B cell (primary cell): ENCODE measurements at regions not wholly inside any gene's neighbourhood (a gene's known extent, or its start where the extent isn't known, plus 50 kb on each side); places are given as distances from the start of the nearest gene placed in this dataset.

Source experiments
- ATAC-seq: fragments of 200-7000 bp; cut with Tn5 transposase; one replicate; pipeline ENCODE4 v1.10.0; 2021; ENCODE audit warnings: low read depth, mild to moderate bottlenecking, moderate number of reproducible peaks, moderate library complexity
- CTCF ChIA-PET: fragments of 350-600 bp; sonication (Branson Sonifier 250); formaldehyde crosslinking; loops from one replicate; lab custom pipeline; 2021; ENCODE audit warnings: antibody characterized with exemption, inconsistent platforms; lab: Charles Lee
- POLR2A ChIA-PET: fragments of 350-600 bp; sonication (Branson Sonifier 250); formaldehyde crosslinking; loops from one replicate; lab custom pipeline; 2021; ENCODE audit warnings: antibody characterized with exemption; lab: Charles Lee
- DNase-seq: peaks from one replicate; pipeline ENCODE4 v3.0.0; 2013
- H2AFZ ChIP-seq: 2 replicates; pipeline ENCODE4 v1.6.1; 2012; ENCODE audit warnings: mild to moderate bottlenecking, low read depth, low read length; ENCODE audit not compliant: insufficient read depth, poor library complexity, severe bottlenecking
- H3K27ac ChIP-seq, 2 donors: 1 replicate in 1 of 2; 2 replicates in 1 of 2; pipeline ENCODE4 v1.5.1; 2012 to 2013; ENCODE audit warnings: low read length in 2 of 2, mild to moderate bottlenecking in 2 of 2, moderate library complexity in 1 of 2
- H3K27me3 ChIP-seq, 4 experiments: fragments of 200-600 bp in 1 of 4; sonication (generic) in 1 of 4; replicated peaks in 1 of 4; 1 replicate in 2 of 4; 2 replicates in 2 of 4; pipeline versions ENCODE4 v1.6.1 to v1.7.0; 2013 to 2016; ENCODE audit warnings: low read length in 3 of 4, mild to moderate bottlenecking in 2 of 4, mixed read lengths in 1 of 4, moderate library complexity in 1 of 4; ENCODE audit not compliant: insufficient read depth in 4 of 4, control insufficient read depth in 3 of 4; ENCODE audit errors: control extremely low read depth in 1 of 4
- H3K36me3 ChIP-seq, 2 experiments: replicated peaks in 1 of 2; 1 replicate in 1 of 2; 2 replicates in 1 of 2; pipeline versions ENCODE4 v1.6.1 to v1.7.1; 2013; ENCODE audit warnings: low read length in 1 of 2; ENCODE audit not compliant: insufficient read depth in 2 of 2, control insufficient read depth in 1 of 2; ENCODE audit errors: control extremely low read depth in 1 of 2, extremely low read depth in 1 of 2
- H3K4me1 ChIP-seq, 2 donors: fragments of 200-600 bp in 1 of 2; sonication (generic) in 1 of 2; 1 replicate in 1 of 2; 2 replicates in 1 of 2; pipeline versions ENCODE4 v1.5.1 to v1.6.1; 2013 to 2017; ENCODE audit warnings: low read length in 2 of 2; ENCODE audit not compliant: control insufficient read depth in 2 of 2, insufficient read depth in 2 of 2
- H3K4me2 ChIP-seq: replicated peaks from 2 replicates; pipeline ENCODE3; 2012; ENCODE audit warnings: mild to moderate bottlenecking, low read depth, low read length; ENCODE audit not compliant: poor library complexity, severe bottlenecking
- H3K4me3 ChIP-seq, 5 experiments: fragments of 200-600 bp in 1 of 5; sonication (generic) in 1 of 5; 1 replicate in 3 of 5; 2 replicates in 2 of 5; pipeline versions ENCODE4 v1.5.1 to v1.7.0; 2011 to 2016; ENCODE audit warnings: low read length in 4 of 5, mild to moderate bottlenecking in 4 of 5, low read depth in 2 of 5, control low read depth in 1 of 5, moderate library complexity in 1 of 5; ENCODE audit not compliant: insufficient read depth in 1 of 5; ENCODE audit errors: control extremely low read depth in 1 of 5, extremely low read depth in 1 of 5
- H3K79me2 ChIP-seq: fragments of 200-600 bp; sonication (generic); one replicate; pipeline ENCODE4 v1.6.0; 2016; ENCODE audit warnings: low read length; ENCODE audit not compliant: control insufficient read depth, insufficient read depth
- H3K9ac ChIP-seq: fragments of 200-600 bp; sonication (generic); 2 replicates; pipeline ENCODE4 v1.6.1; 2017; ENCODE audit warnings: mild to moderate bottlenecking, low read length, moderate library complexity
- H3K9me3 ChIP-seq, 3 donors: one replicate each; pipeline versions ENCODE4 v1.6.1 to v1.7.1; 2013; ENCODE audit warnings: low read length in 2 of 3; ENCODE audit not compliant: control insufficient read depth in 2 of 3, insufficient read depth in 1 of 3; ENCODE audit errors: control extremely low read depth in 1 of 3
- H4K20me1 ChIP-seq: 2 replicates; pipeline ENCODE4 v1.6.0; 2012; ENCODE audit warnings: mild to moderate bottlenecking, low read length; ENCODE audit not compliant: insufficient read depth, control insufficient read depth, poor library complexity, severe bottlenecking
- H3K27ac Mint-ChIP-seq: one replicate; pipeline ENCODE4 v1.8.0; 2021; ENCODE audit warnings: mixed read lengths
- H3K27me3 Mint-ChIP-seq: one replicate; pipeline ENCODE4 v1.8.0; 2021; ENCODE audit warnings: mixed read lengths
- H3K4me1 Mint-ChIP-seq: one replicate; pipeline ENCODE4 v1.8.0; 2021; ENCODE audit warnings: mixed read lengths
- H3K4me3 Mint-ChIP-seq: one replicate; pipeline ENCODE4 v1.8.0; 2021; ENCODE audit warnings: mixed read lengths
- H3K9me3 Mint-ChIP-seq: one replicate; pipeline ENCODE4 v1.8.0; 2022; ENCODE audit warnings: mixed read lengths; ENCODE audit not compliant: insufficient read depth
- CTCF ChIP-seq: fragments of 200-600 bp; IDR thresholded peaks from one replicate; pipeline ENCODE4 v1.8.0; 2022; ENCODE audit warnings: antibody characterized with exemption, mild to moderate bottlenecking
- EZH2 ChIP-seq: IDR thresholded peaks from 2 replicates; pipeline ENCODE4 v1.6.1; 2012; ENCODE audit warnings: borderline replicate concordance, low read depth, mild to moderate bottlenecking, moderate library complexity, low read length; ENCODE audit not compliant: insufficient read depth, poor library complexity, severe bottlenecking
- WGBS: methylation state at CpG from one replicate; pipeline ENCODE4 v1.1.5; 2013; ENCODE audit warnings: missing lambda C conversion rate; ENCODE audit not compliant: insufficient coverage; 5-methylcytosine and 5-hydroxymethylcytosine counted together
- intact Hi-C: fragments of 100-400 bp; cut with micrococcal nuclease; formaldehyde crosslinking; loops from one replicate; pipeline ENCODE4 v1.10.0; 2022

- Histone ChIP-seq H4K20me1 (no peaks in the 10 kb centered on the region), H3K27ac (no peak overlapping the region), H3K4me2 (no peak overlapping the region), H3K36me3 (no peaks in the 10 kb centered on the region), H3K79me2 (no peaks in the 10 kb centered on the region), H3K4me1 (no peaks in the 10 kb centered on the region), H3K4me3 (no peak overlapping the region), H3K9me3 (peaks cover 0 to 6% (median 4%) of the 10 kb centered on the region in 3 donors), H2AFZ (no peak overlapping the region), H3K9ac (no peak overlapping the region), H3K27me3 (no peaks in the 10 kb centered on the region)
- DNase-seq = no peak
- Mint-ChIP-seq H3K4me1 (no peaks in the 10 kb centered on the region), H3K4me3 (no peak overlapping the region), H3K9me3 (peaks cover 5% of the 10 kb centered on the region), H3K27me3 (no peaks in the 10 kb centered on the region), H3K27ac (no peak overlapping the region)
- no CpG with 5 or more reads among the region's 2 CpGs for WGBS
- POLR2A ChIA-PET = no interaction called here
- intact Hi-C loops = no loop called here
- CTCF ChIA-PET = no interaction called here
- ATAC-seq = no peak
- TF ChIP-seq CTCF = no peak
Observed at GRCh38 chr18:61681065-61681464, 211.7 kb downstream of the RNF152 start.

GRCh38 chr18:61679836-61680235, 213.0 kb downstream of the RNF152 start:
- POLR2A ChIA-PET = no interaction called here
- Mint-ChIP-seq H3K27ac (no peak overlapping the region), H3K4me3 (no peak overlapping the region), H3K27me3 (no peaks in the 10 kb centered on the region), H3K9me3 (peaks cover 7% of the 10 kb centered on the region), H3K4me1 (no peaks in the 10 kb centered on the region)
- Histone ChIP-seq H3K79me2 (no peaks in the 10 kb centered on the region), H3K27ac (no peak overlapping the region), H3K4me2 (no peak overlapping the region), H3K4me1 (no peaks in the 10 kb centered on the region), H3K4me3 (no peak overlapping the region), H4K20me1 (no peaks in the 10 kb centered on the region), H2AFZ (no peak overlapping the region), H3K9me3 (peaks cover 0 to 6% (median 4%) of the 10 kb centered on the region in 3 donors), H3K36me3 (no peaks in the 10 kb centered on the region), H3K27me3 (no peaks in the 10 kb centered on the region), H3K9ac (no peak overlapping the region)
- TF ChIP-seq CTCF (no peak), EZH2 (no peak)
- WGBS = 71% methylated on average over 1 of the region's 3 CpGs
- CTCF ChIA-PET = no interaction called here
- intact Hi-C loops = no loop called here
- DNase-seq (peak; percentile 2), ATAC-seq (no peak)
